ENCODE measurements at regions not wholly inside any gene's neighbourhood (a gene's known extent, or its start where the extent isn't known, plus 50 kb on each side); places are given as distances from the start of the nearest gene placed in this dataset.

DNA sequence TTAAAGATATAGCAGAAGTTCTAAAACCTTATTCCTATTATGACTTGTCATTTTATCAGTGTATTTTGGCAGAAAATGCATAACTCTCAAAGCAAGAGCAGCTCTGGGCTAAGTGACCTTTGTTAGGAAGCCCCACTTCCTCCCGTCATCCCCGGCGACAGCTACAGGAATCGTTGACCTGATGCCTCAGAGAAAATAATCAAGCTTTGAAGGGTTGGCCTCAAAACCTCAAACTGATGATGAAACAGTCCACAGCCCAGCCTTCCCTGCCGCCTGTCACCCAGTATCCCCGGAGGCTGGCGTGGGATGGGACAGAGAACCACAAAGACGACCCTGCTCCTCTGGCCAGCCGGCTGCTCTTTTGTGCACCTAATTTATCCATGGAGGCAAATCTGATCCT is 65.3 kb downstream of the KCNF1 start:
- H3K4me1 ChIP-seq (ENCODE audit: control insufficient read depth, insufficient read depth, low read length) = no peaks in the 10 kb centered on the region
- no peaks in the 10 kb centered on the region for H3K9me3 ChIP-seq (ENCODE audit: control insufficient read depth, low read depth, low read length)
- no peak for DNase-seq
- no peak overlapping the region for H3K27ac ChIP-seq (ENCODE audit: low read length)
- H3K36me3 ChIP-seq (ENCODE audit: control insufficient read depth, insufficient read depth, low read length) = no peaks in the 10 kb centered on the region
- no CpG with 5 or more reads among the region's 9 CpGs for WGBS (ENCODE audit: insufficient coverage, low lambda C conversion rate)
- H3K4me3 ChIP-seq (ENCODE audit: low read length) = no peak overlapping the region
- H3K27me3 ChIP-seq (ENCODE audit: control insufficient read depth, insufficient read depth, low read length) = peaks cover 12% of the 10 kb centered on the region

DNA sequence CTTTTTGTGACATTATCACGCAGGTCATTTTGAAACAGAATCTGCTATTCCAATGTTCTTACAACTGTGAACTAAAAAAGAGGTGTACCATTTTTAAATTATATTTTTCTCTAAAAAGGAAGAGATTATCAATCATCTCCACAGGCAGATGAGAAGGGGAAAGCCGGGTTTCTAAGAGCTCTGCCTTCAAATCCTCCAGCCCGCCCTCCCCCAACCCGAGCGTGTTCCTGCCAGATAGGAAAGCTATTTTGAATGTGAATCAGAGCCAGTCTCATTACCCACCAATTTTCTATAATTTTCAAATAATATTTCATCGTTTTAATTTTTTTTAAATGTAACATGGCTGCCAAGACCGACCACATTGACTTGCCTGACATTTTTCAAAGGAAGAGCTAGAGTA is 65.9 kb downstream of the KCNF1 start:
- Histone ChIP-seq H3K27me3 (ENCODE audit: control insufficient read depth, insufficient read depth, low read length) (peaks cover 12% of the 10 kb centered on the region), H3K27ac (ENCODE audit: low read length) (no peak overlapping the region), H3K4me1 (ENCODE audit: control insufficient read depth, insufficient read depth, low read length) (no peaks in the 10 kb centered on the region), H3K36me3 (ENCODE audit: control insufficient read depth, insufficient read depth, low read length) (no peaks in the 10 kb centered on the region), H3K4me3 (ENCODE audit: low read length) (no peak overlapping the region), H3K9me3 (ENCODE audit: control insufficient read depth, low read depth, low read length) (no peaks in the 10 kb centered on the region)
- 67% methylated on average over 3 of the region's 7 CpGs for WGBS (ENCODE audit: insufficient coverage, low lambda C conversion rate)
- no peak for DNase-seq

DNA sequence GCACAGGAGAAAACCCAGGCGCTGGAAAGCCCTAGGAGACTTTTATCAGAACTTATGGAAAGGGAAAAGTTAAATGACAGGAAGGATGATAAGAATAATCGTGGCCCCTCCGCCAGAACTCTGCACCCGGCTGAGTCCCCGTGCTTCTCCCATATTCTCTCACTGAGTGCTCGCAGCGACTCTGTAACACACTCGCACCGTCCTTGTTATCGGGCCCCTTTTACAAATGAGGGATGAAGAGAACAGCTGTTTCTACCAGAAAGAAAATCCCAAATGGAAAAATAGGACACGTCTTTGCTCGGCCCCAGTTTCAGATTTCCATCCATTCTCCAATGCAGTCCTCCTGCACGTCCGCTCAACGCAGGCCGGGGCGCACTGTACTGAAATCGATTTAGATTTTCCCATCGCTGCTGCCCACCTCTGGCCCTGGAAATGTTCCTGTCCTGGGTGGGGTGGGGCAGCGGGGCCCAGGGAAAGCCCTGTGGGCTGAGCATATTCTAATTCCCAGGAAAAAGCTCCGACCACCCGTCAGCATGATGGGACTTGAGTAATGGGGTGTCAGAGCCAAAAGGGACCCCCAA is 66.4 kb downstream of the KCNF1 start:
- Histone ChIP-seq H3K4me3 (ENCODE audit: low read length) (no peak overlapping the region), H3K4me1 (ENCODE audit: control insufficient read depth, insufficient read depth, low read length) (no peaks in the 10 kb centered on the region), H3K27ac (ENCODE audit: low read length) (no peak overlapping the region), H3K9me3 (ENCODE audit: control insufficient read depth, low read depth, low read length) (no peaks in the 10 kb centered on the region), H3K27me3 (ENCODE audit: control insufficient read depth, insufficient read depth, low read length) (peaks cover 12% of the 10 kb centered on the region), H3K36me3 (ENCODE audit: control insufficient read depth, insufficient read depth, low read length) (no peaks in the 10 kb centered on the region)
- DNase-seq = no peak
- WGBS (ENCODE audit: insufficient coverage, low lambda C conversion rate) = no CpG with 5 or more reads among the region's 22 CpGs

DNA sequence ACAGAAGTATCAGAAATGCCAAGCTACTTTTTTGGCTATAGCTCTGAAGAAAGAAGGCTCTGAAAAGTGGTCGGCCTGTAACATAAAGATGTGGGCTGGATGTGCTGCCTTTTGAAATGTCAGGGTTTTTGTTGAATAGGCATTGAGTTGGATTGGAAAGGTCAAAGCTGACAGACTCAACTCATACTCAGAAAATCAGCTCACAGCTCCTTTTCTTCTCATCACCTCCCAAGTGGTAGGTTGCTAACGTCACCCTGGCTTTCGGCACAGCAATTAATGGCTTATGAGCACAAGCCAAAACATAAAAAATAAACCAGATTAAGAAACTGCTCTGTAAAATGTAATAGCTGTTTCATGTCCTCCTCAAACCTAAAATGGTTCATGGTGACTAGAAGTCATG is 68.3 kb downstream of the KCNF1 start:
- no CpG with 5 or more reads among the region's 3 CpGs for WGBS (ENCODE audit: insufficient coverage, low lambda C conversion rate)
- H3K4me1 ChIP-seq (ENCODE audit: control insufficient read depth, insufficient read depth, low read length) = no peaks in the 10 kb centered on the region
- no peaks in the 10 kb centered on the region for H3K9me3 ChIP-seq (ENCODE audit: control insufficient read depth, low read depth, low read length)
- H3K27me3 ChIP-seq (ENCODE audit: control insufficient read depth, insufficient read depth, low read length) = peaks cover 12% of the 10 kb centered on the region
- H3K27ac ChIP-seq (ENCODE audit: low read length) = no peak overlapping the region
- no peak for DNase-seq
- H3K36me3 ChIP-seq (ENCODE audit: control insufficient read depth, insufficient read depth, low read length) = no peaks in the 10 kb centered on the region
- H3K4me3 ChIP-seq (ENCODE audit: low read length) = no peak overlapping the region

DNA sequence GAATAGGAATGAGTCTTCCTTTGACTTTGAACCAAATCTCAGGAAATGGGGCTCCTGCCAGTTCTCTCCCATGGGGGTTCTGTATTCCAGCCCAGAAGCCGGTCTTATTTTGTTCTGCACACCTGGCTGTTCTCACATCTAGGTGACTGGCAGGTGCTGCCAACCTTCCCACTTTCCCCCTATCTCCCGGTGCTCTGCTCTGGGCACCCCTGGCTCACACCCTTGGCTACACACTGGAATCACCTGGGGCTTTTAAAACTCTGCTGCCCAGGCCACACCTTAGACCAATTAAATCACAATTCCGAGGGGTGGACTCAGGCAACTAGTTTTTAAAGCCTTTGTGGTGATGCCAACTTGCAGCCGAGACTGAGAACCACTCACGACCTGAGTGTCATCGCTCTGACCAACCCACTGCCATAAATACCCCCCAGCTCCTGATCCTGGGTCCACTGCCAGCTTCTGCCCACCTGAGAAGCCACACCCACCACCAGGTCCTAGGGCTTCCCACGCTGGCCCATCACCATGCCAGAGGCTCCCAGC is 69.2 kb downstream of the KCNF1 start:
- DNase-seq = no peak
- Histone ChIP-seq H3K36me3 (ENCODE audit: control insufficient read depth, insufficient read depth, low read length) (no peaks in the 10 kb centered on the region), H3K27ac (ENCODE audit: low read length) (no peak overlapping the region), H3K4me1 (ENCODE audit: control insufficient read depth, insufficient read depth, low read length) (no peaks in the 10 kb centered on the region), H3K9me3 (ENCODE audit: control insufficient read depth, low read depth, low read length) (no peaks in the 10 kb centered on the region), H3K27me3 (ENCODE audit: control insufficient read depth, insufficient read depth, low read length) (peaks cover 12% of the 10 kb centered on the region), H3K4me3 (ENCODE audit: low read length) (no peak overlapping the region)
- WGBS (ENCODE audit: insufficient coverage, low lambda C conversion rate) = no CpG with 5 or more reads among the region's 7 CpGs

DNA sequence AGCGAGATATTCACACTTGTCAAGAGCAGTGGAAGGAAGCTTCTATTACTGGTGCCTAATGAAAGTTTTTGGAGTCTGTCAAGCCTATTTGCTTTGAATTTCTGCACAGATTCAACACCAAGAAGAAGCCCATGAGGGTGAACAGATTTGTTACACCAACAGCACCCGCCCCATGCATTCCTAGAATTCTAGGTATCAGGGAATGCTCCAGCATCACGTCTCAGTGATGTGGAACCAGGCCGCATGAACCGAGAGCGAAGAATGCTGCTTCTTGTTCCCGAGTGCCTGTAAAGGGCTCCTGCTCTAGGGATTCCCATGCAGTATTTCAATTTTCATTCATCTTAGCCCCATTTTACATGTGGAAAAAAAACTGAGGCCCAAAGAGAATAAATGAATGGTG is 69.7 kb downstream of the KCNF1 start:
- Histone ChIP-seq H3K9me3 (ENCODE audit: control insufficient read depth, low read depth, low read length) (no peaks in the 10 kb centered on the region), H3K4me3 (ENCODE audit: low read length) (no peak overlapping the region), H3K27me3 (ENCODE audit: control insufficient read depth, insufficient read depth, low read length) (peaks cover 12% of the 10 kb centered on the region), H3K36me3 (ENCODE audit: control insufficient read depth, insufficient read depth, low read length) (no peaks in the 10 kb centered on the region), H3K27ac (ENCODE audit: low read length) (no peak overlapping the region), H3K4me1 (ENCODE audit: control insufficient read depth, insufficient read depth, low read length) (no peaks in the 10 kb centered on the region)
- WGBS (ENCODE audit: insufficient coverage, low lambda C conversion rate) = no CpG with 5 or more reads among the region's 7 CpGs
- no peak for DNase-seq

DNA sequence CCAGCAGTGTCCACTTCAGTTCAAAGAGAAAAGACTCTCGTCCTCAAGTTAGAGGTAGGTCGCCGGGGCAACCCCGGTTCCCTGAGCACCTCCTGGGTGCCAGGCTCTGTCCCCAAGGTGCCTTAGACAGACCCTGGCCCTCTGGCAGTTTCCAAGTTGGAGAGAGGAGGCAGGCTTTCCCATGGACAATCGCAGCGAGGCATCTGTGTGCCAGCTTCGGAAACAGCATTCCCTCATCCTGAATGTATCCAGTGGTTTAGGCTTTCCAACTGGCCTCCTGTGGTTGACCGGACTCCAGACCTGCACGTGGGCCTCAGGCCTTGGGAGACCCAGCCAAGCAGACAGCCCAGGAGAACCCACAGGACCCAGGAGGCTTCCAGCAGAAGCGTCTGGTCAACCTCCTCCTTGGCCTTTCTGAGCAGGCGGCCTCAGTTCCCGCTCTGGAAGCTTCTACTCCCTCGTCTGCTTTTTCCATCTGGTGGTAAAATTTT is 70.3 kb downstream of the KCNF1 start:
- 100% methylated on average over 2 of the region's 13 CpGs for WGBS (ENCODE audit: insufficient coverage, low lambda C conversion rate)
- no peak overlapping the region for H3K4me3 ChIP-seq (ENCODE audit: low read length)
- no peak for DNase-seq
- H3K27me3 ChIP-seq (ENCODE audit: control insufficient read depth, insufficient read depth, low read length) = peaks cover 10% of the 10 kb centered on the region
- no peaks in the 10 kb centered on the region for H3K36me3 ChIP-seq (ENCODE audit: control insufficient read depth, insufficient read depth, low read length)
- H3K27ac ChIP-seq (ENCODE audit: low read length) = no peak overlapping the region
- H3K4me1 ChIP-seq (ENCODE audit: control insufficient read depth, insufficient read depth, low read length) = no peaks in the 10 kb centered on the region
- no peaks in the 10 kb centered on the region for H3K9me3 ChIP-seq (ENCODE audit: control insufficient read depth, low read depth, low read length)

DNA sequence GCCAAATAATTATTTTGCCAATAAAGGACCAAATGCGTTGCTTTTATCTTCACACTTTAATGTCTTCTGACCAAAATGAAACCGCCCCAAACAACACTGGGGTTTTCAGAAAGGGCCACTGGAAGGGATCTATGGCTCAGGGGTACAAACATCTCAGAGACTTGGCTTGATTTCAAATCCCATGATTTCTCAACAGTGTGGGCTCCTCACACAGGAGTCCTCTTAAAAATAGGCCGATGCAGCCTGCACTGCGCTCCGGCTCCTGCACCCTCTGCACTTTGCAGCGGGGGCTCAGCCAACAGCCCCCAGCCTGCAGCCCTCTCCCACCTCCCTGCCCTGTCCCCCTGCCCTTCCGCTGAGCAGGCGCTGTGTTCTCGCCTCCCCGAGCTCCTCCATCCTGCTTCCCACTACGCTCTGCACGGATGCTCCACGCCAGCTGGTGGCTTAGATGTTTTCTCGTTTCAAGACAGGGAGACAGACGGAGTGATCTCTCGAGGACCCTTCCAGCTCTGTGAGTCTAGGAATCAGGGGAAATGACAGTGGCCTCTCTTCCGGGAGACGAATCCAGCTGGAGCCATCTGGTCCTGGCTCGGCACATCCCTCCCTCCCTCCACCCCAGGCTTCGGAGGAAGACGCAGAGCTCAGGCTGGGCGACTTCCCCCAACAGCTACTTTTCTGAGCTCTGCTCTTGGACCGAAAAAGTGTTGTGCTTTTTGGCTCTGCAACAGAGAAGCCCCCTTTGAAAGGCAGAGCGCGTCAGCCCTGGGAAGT is 71.4 kb downstream of the KCNF1 start:
- DNase-seq = peak; percentile 47 to 58
- H3K4me3 ChIP-seq (ENCODE audit: low read length) = no peak overlapping the region
- peak overlapping the region; percentile 60 for H3K27ac ChIP-seq (ENCODE audit: low read length)

DNA sequence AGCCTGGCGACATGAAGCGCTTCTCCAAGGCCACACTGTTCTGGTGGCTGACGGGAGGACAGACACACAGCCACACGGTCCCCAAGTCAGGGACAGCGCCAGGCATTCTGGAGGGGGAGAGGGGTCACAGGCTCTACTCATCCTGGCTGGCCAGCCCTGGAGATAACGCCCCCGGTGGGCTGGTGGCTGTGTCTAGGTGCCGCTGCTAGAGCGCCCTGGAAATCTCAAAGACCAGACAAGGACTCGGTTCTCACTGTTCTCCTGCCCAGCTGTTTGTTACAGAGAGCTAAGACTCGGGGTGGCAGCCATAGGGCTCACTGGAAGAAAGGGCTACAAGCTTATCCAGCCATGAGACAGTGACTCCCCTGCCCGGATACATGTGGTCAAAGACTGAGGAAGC is 72.0 kb downstream of the KCNF1 start:
- Histone ChIP-seq H3K9me3 (ENCODE audit: control insufficient read depth, low read depth, low read length) (no peaks in the 10 kb centered on the region), H3K4me1 (ENCODE audit: control insufficient read depth, insufficient read depth, low read length) (no peaks in the 10 kb centered on the region), H3K36me3 (ENCODE audit: control insufficient read depth, insufficient read depth, low read length) (no peaks in the 10 kb centered on the region), H3K4me3 (ENCODE audit: low read length) (no peak overlapping the region), H3K27me3 (ENCODE audit: control insufficient read depth, insufficient read depth, low read length) (peaks cover 3% of the 10 kb centered on the region), H3K27ac (ENCODE audit: low read length) (peak overlapping the region; percentile 60)
- no peak for DNase-seq
- no CpG with 5 or more reads among the region's 12 CpGs for WGBS (ENCODE audit: insufficient coverage, low lambda C conversion rate)

More for the DNA sequence above, 71.4 kb downstream of the KCNF1 start:
- Histone ChIP-seq H3K36me3 (ENCODE audit: control insufficient read depth, insufficient read depth, low read length) (no peaks in the 10 kb centered on the region), H3K4me1 (ENCODE audit: control insufficient read depth, insufficient read depth, low read length) (no peaks in the 10 kb centered on the region), H3K9me3 (ENCODE audit: control insufficient read depth, low read depth, low read length) (no peaks in the 10 kb centered on the region), H3K27me3 (ENCODE audit: control insufficient read depth, insufficient read depth, low read length) (peaks cover 3% of the 10 kb centered on the region)
- WGBS (ENCODE audit: insufficient coverage, low lambda C conversion rate) = 93% methylated on average over 2 of the region's 25 CpGs

DNA sequence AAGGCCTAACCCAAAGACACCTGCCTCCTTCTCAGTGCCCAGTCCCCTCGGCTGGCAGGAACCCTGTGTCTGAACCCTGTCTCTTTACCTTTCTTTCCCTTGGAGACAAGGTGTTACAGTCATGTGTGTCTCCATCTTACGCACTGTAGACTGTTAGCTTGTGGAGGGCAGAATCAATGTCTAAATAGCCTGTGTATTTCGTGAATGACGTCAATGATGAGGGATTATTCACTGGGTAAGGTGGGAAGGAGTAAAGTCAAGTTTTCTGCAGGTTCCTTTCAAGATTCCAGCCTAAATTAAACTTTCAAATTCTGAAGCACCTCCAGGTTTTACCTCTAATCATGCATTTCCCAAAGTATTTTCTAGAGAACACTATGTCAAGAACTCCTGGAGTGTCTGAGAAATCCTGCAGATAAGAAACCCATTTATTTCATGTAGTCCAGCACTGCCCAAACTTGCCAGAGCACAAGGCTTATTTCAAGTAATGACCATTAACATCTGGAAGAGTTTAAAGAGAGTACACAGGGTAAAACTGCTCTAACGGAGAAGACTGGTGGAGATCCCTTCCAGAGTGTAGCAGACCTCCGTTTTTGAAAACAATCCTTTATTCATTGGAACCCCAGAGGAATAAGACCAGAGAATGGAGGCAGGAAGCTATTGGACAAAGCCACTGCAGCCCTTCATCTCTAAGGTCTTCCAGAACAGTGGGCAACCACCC is 72.8 kb downstream of the KCNF1 start:
- no peak overlapping the region for H3K4me3 ChIP-seq (ENCODE audit: low read length)
- no peaks in the 10 kb centered on the region for H3K27me3 ChIP-seq (ENCODE audit: control insufficient read depth, insufficient read depth, low read length)
- 100% methylated on average over 2 of the region's 6 CpGs for WGBS (ENCODE audit: insufficient coverage, low lambda C conversion rate)
- H3K27ac ChIP-seq (ENCODE audit: low read length) = no peak overlapping the region
- no peak for DNase-seq
- H3K36me3 ChIP-seq (ENCODE audit: control insufficient read depth, insufficient read depth, low read length) = no peaks in the 10 kb centered on the region
- H3K4me1 ChIP-seq (ENCODE audit: control insufficient read depth, insufficient read depth, low read length) = no peaks in the 10 kb centered on the region
- no peaks in the 10 kb centered on the region for H3K9me3 ChIP-seq (ENCODE audit: control insufficient read depth, low read depth, low read length)
